GM21515 (cell line): ENCODE measurements at regions not wholly inside any gene's neighbourhood (a gene's known extent, or its start where the extent isn't known, plus 50 kb on each side); places are given as distances from the start of the nearest gene placed in this dataset.

Experiments
- ATAC-seq: cut with Tn5 transposase; IDR thresholded peaks from one replicate; pipeline ENCODE4 v1.9.1; 2021; ENCODE audit not compliant: unreplicated experiment

DNA sequence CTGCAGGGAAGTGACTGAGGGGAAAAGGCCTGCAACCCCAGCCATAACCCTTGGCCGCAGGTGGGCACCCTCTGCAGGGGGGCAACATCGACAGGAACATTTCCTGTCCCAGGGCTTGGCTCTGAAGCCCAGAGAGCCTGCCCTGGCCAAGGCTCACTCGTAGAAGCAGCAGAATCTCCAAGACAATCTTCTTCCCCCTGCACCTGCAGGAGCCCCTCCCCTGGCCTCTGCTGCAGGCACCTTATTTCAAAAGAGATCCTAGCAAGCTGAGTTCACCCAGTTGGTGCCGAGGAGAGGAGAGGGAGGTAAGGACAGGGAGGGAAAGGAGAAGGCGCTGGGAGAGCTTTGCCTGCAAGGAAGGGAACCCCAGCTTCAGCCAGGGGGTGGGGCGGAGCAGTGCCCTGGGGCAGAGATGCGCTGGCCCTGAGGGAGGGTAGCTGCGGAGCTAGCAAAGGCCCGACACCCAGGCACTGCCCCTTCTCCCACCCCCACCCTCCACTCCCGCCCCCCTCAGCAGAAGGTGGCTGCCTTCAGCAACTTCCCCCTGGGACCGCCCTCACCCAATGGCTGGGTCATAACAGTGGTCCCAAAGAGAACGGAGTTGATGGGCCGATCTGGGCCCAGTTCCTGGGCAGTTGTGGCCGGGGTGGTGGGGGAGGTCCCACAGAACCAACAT, 104.3 kb upstream of the TNRC6C start:
- no peak for ATAC-seq

DNA sequence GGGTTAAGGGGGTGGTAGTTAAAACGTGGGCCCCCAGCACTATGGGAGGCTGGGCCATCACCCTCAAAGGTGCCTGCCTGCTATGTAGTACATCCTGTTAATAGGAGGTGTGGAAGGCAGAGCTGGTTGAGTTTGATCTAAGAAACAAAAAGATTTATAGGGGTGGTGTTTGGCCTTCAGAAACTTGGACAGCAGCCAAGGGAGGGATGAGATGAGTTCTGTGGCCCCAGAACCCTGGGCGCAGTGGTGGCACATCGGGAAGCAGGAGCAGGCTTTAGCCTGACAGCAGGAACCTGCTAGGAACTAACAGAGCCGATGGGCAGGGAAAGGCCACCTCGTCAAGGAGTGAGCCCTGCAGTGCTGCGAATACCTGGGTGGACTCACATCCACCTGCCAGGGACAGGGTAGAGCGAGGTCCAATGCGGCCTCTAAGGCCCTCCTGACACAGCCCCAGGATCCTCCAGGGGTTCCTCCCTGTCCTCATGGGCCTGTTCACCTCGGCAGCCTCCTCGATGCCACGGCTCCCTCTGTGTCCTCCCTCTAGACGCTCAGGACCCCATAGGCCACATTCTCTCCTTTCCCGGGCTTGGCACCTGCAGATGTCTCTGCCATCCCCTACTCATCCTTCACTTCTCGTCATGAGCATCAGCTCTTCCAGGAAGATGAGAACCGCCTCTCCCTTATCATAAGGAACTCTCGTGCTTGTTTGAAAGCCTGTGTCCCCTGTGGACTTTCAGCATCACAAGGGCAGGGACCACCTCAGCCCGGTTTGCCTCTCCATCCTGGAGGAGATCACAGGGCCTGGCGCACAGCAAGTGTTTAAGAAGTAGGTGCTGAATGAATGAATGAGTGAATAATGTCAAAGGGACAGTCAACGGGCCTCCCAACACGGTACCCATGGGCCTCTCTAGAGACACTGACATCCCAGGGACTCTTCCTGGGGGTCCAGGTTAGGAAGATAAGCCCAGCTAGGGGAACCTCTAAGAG, 103.5 kb upstream of the TNRC6C start:
- no peak for ATAC-seq

DNA sequence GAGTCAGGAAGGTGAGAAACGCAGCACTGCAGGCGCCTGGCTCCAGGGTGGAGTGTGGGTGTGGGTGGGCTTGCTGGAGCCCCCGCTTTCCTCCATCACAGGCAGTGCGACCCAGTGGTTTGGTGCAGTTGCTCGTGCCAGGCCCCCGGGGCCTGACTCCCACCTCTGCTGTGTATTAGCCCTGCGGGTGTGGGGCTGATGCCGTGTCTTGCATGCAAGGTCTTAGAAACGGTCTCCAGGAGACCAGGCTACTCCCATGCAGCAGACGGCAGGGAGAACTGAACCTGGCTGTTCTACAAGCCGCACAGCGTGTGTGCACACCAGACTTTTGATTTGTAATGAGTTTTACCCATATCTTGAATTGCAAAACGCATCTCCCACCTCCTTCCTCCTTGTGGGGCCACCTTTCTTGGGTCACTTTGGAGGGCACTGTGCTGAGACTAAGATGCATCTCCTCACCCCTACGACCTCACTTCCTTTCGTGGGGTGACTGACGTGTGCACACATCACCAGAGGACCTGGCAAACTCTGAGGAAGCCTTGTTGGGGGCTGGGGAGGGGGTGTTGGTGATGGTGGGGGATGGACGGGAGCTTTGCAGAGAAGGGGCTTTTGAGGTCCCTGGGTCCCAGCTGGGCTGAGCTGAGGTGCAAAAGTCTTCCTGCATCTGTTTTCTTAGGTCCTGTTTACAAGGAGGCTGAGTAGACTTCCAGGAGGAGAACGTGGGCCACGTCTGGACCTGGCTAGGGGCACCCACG, 101.8 kb upstream of the TNRC6C start:
- ATAC-seq: no peak

DNA sequence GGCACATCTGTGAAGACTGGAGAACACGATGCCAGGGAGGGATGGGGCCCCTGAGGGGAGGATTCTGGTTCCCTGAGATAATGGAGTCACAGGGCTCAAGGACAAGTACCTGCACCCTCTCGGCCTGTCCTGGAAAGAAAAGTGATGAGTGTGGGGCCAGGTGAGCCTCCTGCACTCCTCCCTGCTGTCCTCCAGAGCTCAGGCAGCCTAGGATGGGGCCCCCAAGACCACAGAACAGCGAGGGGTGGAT, 101.3 kb upstream of the TNRC6C start:
- no peak for ATAC-seq

DNA sequence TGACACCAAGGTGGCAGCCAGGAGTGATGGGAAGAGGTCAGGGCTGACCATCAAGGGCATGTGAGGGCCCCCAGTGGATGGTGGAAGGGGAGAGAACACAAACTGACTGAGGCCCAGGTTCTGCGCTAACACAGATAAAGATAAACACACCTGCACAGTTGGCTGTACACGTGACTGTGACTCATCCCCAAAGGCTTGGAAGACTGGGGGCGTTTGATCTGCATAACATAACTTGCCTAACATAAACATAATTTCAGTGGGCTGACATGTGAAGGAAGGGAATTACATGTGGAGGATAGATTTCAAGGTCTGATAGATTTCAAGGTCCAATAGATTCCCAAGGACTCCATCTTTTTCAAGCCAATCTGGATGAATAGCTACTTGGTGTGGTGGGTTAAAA, 100.9 kb upstream of the TNRC6C start:
- no peak for ATAC-seq

DNA sequence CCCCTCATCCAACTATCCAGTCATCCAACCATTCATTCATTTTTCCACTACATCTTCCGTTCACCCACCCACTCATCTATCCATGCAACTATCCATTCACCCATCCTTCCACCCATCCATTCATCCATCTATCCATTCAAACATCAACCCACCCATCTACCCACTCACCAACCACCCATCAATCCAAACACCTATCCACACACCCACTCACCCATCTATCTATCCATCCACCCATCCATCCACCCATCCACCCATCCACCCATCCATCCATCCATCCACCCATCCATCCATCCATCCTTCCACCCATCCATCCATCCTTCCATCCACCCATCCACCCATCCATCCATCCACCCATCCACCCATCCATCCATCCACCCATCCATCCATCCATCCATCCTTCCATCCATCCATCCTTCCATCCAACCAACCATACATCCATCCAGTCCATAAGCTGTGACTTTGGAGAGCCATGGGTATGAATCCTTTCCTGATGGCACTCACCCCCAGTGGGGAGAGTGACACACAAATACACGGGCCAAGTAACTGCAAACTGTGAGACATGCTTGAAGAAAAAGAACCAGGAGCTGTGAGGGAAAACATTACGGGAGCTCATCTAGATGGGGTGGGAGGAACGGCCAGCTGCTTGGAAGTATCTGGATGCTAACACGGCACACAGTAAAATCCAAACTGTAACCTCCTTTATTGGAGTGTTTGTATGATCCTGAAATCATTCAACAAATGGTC, 100.0 kb upstream of the TNRC6C start:
- ATAC-seq: no peak

DNA sequence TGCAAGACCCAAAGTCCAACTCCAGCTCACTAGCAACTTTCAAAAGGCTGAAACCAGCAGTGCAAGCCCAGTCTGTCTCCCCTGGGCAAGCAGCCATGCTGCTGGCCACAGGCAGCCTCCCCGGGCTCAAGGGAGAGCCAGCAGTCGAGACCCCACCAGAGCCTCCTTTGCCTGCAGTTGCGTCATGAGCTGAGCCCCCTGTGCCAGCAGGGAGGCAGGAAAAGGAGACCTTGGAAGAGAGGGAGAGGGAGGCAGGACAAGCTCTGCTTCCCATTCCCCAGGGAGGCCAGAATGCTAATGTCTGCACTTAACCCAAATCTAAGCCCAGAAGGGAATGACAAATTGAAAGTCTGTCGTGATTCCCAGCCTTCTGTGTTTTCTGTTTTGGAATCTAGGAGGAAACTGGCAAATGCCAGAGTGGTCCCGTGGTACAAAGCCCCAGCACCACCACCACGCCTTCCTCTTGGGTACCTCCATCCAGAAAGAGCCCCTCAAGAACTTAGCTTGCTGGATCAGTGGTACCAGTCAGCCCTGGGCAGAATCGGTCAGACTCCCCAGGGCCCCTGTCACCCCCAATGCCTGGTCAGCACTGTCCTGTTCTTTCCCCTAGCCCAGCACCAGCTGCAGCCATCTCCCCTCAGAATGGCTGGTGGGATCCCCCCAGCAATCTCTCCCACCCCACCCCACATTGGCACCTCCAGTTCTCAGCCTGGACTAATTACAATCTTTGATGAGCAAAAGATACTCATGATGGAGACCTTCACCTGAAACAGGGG, 99.3 kb upstream of the TNRC6C start:
- ATAC-seq: no peak

DNA sequence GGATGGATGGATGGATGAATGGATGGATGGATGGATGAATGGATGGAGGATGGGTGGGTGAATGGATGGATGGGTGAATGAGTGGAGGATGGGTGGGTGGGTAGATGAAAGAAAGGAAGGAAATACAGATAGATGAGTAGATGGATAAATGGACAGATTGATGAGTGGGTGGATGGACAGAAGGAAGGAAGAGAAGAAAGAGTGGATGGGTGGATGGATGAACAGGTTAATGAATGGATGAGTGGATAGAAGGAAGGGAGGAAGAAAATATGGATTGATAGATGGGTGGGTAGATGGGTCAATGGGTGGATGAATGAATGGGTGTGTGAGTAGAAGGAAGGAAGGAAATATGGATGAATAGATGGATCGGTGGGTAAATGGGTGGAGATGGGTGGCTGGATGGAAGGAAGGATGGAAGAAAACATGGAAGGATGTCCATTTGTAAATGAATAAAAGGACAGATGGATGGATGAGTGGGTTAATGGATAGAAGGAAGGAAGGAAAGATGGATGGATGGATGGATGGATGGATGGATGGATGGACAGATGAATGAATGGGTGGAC, 97.3 kb upstream of the TNRC6C start:
- ATAC-seq: no peak

DNA sequence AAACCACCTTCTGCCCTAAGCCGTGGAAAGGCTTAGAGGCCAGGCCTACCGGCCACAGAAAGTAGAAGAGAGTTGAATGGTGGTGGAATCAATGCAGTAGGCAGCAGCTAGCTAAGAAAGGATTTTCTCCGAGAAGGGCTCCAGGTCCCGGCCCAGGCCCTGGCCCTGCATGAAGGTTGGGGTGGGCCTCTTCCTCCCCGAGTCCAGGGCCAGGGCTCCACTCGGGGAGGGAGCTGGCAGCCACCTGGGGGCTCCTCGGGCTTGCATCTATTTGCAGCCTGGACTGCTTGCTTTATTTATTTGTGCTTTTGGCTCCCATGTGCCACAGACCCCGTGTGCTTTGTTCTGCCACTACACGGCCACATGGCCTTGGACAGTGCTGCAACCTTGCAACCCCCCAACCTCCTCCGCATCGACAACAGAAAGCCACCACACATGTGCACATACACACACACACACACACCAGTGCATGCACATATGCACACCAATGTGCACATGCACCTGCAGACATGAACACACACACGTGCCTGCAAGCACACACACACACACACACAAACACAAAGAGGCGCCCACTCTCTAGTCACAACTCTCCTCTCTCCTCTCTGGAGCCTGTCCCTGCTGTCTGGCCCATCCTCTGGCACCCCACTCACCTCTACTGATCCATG, 96.4 kb upstream of the TNRC6C start:
- no peak for ATAC-seq

DNA sequence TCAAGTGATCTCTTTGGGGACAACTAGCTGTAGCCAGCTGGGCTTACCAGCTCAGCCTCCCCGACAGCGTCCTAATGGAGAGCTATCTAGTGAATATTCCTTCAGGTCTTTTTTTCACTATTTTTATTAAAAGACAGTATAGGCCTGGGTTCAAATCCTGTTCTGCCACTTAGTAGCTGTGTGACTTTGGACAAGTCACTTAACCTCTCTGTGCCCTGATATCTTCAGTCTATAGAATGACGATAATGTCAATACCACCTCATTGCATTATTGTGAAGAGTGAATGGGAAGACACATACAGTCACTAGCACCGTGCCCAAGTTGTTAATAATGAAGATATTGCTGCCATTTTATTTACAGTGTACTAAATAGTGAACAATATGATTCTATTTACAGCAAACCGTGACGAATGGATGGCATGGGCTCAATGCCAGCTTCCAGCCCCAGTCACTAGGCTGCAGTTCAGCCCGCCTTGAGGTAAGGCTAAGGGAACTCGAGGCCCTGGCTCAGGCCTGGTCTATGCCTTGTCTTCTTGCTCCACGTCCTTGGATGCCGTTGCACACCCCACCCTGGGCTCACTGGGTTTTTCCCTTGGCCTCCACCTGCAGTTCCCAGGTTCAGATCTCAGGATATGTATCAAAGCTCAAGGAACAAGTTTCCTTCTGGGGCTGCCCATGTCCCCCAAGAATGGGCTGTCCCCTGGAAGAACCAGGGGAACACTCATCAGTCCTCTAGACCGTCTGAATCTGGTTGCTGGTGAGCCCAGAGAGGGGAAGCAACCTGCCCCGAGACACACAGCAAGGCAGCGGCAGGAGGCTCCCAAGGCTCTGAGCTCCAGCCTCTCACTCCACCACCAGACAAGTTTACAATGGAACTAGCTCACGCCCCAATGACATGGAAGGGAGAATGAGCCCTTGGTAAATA, 95.4 kb upstream of the TNRC6C start:
- ATAC-seq: no peak

DNA sequence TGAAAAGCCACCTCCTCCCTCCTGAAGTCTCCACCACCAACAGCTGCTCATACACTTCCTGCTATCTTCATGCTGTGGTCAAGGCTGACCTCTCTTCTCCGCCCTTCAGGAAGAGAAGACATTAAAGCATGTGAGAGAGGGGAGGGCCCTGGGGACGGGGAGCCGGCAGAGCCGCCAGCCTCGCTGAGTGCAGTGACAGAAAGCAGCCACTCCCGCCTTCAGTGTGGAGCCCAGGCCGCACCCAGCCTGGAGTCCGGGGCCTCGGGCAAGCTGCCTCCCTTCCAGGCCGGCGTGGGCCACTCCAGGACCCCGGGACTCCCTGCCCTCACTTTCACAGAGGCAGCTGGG, 94.7 kb upstream of the TNRC6C start:
- ATAC-seq: no peak

DNA sequence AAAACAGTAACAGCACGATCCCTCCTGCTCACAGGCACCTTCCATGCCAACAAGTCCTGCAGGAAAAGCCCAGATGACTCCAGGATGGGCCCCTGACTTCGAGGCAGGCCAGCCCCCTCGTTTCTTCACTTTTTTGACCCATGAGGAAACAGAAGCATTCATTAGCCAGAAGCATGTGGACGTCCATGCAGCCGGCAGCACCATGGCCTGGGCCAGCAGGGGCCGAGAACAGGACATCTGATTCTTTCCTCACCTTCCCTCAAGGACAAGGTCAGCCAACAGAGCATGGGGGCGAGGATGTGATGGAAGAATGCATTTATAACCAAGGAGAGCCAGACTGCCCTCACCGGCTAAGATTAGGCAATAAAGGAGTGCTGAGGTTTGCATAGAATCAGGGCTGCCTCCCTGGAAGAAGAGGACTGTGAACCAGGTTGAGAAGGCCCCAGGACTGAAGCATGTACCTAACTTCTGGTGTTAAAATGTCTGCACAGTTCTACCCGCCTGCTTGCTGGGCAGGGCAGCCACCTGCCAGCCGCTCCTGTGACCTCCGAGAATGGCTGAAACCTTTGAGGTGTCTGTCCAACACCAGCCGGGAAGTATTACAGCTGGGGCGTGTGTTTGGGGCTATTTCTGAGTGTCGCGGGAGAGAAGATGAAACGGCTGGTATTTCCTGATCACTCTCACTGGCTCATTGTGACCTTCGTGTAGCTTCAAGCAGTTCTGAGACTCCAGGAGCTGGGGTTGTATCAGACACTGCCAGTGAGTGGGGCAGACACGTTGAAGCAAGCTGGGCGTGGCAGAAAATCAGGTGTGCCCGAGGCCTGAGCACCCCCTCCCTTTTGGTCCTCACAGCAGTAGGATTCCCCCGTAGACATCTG, 94.0 kb upstream of the TNRC6C start:
- no peak for ATAC-seq

DNA sequence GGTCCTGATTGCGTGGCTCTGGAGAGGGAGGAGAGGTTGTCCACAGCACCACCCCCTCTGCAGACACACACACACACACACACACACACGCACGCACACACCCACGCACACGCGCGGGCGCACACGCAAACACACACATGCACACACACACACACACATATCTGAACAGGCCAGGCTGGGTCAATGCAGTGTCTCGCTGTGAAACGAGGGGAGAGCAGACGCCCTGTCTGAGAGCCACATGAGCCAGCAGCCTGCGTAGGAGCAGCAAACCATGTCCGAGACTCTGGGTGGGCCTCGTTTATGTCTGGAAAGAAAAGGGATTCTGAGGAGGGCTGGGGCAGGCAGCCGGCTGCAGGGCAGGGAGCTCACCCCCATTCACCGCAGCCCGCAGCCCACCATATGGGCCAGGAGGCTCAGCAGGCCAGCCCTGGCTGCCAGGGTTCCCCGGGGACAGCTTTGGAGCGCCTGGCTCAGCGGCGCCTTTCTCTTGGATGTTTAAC, 93.3 kb upstream of the TNRC6C start:
- ATAC-seq: no peak

DNA sequence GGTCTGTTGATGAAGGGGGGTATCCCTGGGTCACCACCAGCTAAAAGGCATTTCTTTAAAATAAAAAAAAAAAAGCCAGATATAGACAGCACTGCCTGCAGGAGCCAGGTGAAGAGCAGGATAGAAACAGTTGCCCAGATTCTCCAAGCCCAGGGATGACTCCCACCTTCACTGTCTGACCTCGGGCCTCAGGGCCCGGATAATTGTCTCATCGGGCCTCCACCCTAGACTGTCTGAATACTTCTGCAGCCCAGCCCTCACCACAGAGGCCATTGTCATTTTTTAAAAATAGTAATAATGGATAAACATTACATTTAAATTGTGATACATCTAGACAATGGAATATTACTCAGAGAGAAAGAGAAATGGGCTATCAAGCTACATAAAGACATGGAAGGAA, 92.8 kb upstream of the TNRC6C start:
- ATAC-seq: no peak

DNA sequence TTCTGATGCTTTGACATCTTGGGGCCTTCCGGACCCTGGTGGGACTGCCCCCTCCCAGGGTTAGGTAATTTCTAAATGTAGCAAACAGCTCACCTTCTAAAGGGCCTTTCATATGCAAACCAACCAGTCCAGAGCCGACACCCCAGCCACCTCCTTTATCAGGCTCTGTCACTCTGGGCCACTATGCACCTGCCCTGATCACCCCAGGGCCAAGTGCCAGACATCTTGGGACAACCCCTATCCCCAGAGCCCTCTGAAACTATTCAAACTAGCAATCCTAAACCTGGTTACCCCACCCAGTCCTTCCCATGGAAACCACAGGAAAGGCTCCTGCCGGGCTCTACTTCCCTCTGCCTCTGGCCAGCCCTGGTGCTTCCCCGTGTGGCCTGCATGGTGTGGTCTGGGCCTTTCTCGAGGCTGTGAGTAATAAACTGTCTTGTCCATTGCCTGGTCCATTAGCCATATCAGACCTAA, 91.2 kb upstream of the TNRC6C start:
- ATAC-seq: no peak

DNA sequence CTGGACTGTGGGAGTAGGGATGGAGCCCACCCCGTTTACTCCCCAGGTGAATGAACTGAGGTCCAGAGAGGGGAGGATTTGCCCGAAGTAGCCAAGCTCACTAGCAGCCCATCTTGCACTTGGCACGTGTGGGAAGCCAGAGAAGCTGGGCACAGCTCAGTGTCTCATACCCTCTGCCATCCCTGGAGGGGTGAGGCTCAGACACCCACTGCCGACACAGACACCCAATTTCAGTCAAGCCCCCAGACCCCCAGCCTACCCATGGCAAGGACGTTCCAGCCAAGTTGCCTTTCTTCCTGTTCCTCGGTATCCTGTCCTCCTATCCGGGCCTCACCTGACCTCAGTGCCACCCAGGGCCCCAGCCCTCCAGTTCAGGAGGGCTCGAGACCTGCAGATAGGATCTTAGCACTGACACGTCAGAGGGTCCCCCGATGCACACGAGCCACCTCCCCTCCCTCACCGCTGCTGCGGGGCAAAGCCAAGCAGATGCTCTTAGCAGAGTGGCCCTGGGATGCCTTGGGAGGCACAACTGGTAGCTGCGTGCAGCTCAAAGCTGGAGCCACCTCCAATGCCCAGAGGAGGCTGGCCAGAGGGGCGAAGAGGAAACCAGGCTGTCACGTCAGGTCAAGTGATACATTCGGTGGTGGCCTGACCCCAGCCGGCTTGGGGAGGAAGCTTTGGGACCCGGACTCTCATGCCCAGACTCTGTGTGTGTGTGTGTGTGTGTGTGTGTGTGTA, 90.4 kb upstream of the TNRC6C start:
- ATAC-seq: no peak
